MM.1S (cell line): ENCODE measurements at regions not wholly inside any gene's neighbourhood (a gene's known extent, or its start where the extent isn't known, plus 50 kb on each side); places are given as distances from the start of the nearest gene placed in this dataset.

Experiments used
- CTCF ChIP-seq: fragments of 300-600 bp; sonication (generic); IDR thresholded peaks from 2 replicates; pipeline ENCODE4 v1.5.1; 2016; ENCODE audit warnings: antibody characterized with exemption, low read length, mixed read lengths
- EZH2 ChIP-seq: fragments of 300-600 bp; sonication (generic); optimal IDR thresholded peaks from 2 replicates; pipeline ENCODE3; 2017; ENCODE audit warnings: low read depth, mild to moderate bottlenecking, antibody characterized with exemption, low read length, mixed read lengths
- EZH2phosphoT487 ChIP-seq: fragments of 300-600 bp; sonication (generic); IDR thresholded peaks from 2 replicates; pipeline ENCODE4 v1.6.1; 2018; ENCODE audit warnings: antibody characterized with exemption, low read length

- no peak for TF ChIP-seq CTCF
- TF ChIP-seq EZH2, result no peak
- TF ChIP-seq EZH2phosphoT487, result no peak
Measured at GRCh38 chr3:65093641-65094040, 405.8 kb upstream of the ADAMTS9 start.
